ENCODE measurements at regions not wholly inside any gene's neighbourhood (a gene's known extent, or its start where the extent isn't known, plus 50 kb on each side); places are given as distances from the start of the nearest gene placed in this dataset.

DNA sequence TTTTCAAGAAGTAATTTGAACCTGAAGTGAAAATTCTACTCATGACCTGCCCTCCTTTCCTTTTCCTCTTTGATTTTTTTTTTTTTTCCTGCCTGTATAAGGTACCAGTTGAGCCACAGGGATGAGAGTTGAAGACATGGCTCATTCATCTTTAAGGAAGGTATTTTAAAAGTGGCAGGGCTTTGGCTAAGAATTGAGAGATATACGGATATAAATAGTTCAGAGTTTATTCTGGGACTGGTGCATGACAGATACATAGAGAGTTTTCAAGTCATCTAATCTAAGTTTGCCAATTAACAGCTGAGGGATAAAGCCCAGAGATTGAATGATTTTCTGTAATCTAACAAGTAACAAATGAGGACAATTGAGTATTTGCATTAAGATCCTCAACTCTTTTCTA is 69.8 kb downstream of the BTBD3 start:
- no peak for TF ChIP-seq EZH2 (IDR thresholded peaks at IDR 0.05; ENCODE audit: borderline replicate concordance, low read length)
- TF ChIP-seq, protein P1, sequence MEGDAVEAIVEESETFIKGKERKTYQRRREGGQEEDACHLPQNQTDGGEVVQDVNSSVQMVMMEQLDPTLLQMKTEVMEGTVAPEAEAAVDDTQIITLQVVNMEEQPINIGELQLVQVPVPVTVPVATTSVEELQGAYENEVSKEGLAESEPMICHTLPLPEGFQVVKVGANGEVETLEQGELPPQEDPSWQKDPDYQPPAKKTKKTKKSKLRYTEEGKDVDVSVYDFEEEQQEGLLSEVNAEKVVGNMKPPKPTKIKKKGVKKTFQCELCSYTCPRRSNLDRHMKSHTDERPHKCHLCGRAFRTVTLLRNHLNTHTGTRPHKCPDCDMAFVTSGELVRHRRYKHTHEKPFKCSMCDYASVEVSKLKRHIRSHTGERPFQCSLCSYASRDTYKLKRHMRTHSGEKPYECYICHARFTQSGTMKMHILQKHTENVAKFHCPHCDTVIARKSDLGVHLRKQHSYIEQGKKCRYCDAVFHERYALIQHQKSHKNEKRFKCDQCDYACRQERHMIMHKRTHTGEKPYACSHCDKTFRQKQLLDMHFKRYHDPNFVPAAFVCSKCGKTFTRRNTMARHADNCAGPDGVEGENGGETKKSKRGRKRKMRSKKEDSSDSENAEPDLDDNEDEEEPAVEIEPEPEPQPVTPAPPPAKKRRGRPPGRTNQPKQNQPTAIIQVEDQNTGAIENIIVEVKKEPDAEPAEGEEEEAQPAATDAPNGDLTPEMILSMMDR (conservative IDR thresholded peaks at IDR 0.05 in 1 of 2, IDR thresholded peaks at IDR 0.05 in 1 of 2; ENCODE audit: extremely low read depth in 1 of 2, insufficient read depth in 1 of 2, low read depth in 1 of 2, low read length in 2 of 2), result no peak
